Activated T-cell treated with anti-CD3 and anti-CD28 coated beads, Interleukin-2, amount 50 U/mL, for 24 hours (primary cell): ENCODE measurements at regions not wholly inside any gene's neighbourhood (a gene's known extent, or its start where the extent isn't known, plus 50 kb on each side); places are given as distances from the start of the nearest gene placed in this dataset.

Source experiments
- DNase-seq: peaks from one replicate; pipeline ENCODE4 v3.0.0-alpha.2; 2020
- H3K27ac Mint-ChIP-seq: 2 replicates; pipeline ENCODE4 v1.8.0; 2020; ENCODE audit warnings: mild to moderate bottlenecking, mixed read lengths
- H3K27me3 Mint-ChIP-seq: 2 replicates; pipeline ENCODE4 v1.8.0; 2020; ENCODE audit warnings: mixed read lengths
- H3K36me3 Mint-ChIP-seq: 2 replicates; pipeline ENCODE4 v1.8.0; 2020; ENCODE audit warnings: low read depth, mixed read lengths
- H3K4me1 Mint-ChIP-seq: 2 replicates; pipeline ENCODE4 v1.8.0; 2020; ENCODE audit warnings: low read depth, mixed read lengths
- H3K4me3 Mint-ChIP-seq: 2 replicates; pipeline ENCODE4 v1.8.0; 2020; ENCODE audit warnings: mild to moderate bottlenecking, moderate library complexity, mixed read lengths
- H3K9me3 Mint-ChIP-seq: 2 replicates; pipeline ENCODE4 v1.8.0; 2020; ENCODE audit warnings: mixed read lengths

- no peaks in the 10 kb centered on the region for H3K27me3 Mint-ChIP-seq
- H3K9me3 Mint-ChIP-seq, result no peaks in the 10 kb centered on the region
- DNase-seq, result peak; percentile 15
- H3K4me3 Mint-ChIP-seq, result no peak overlapping the region
- peaks cover 83% of the 10 kb centered on the region for H3K4me1 Mint-ChIP-seq
- H3K36me3 Mint-ChIP-seq, result no peaks in the 10 kb centered on the region
- H3K27ac Mint-ChIP-seq, result peak overlapping the region; percentile 37
Measured at GRCh38 chr2:43138441-43138840, 88.0 kb downstream of the ZFP36L2 start.

GRCh38 chr2:43136876-43137275 is 89.5 kb downstream of the ZFP36L2 start:
- H3K36me3 Mint-ChIP-seq, result no peaks in the 10 kb centered on the region
- peaks cover 84% of the 10 kb centered on the region for H3K4me1 Mint-ChIP-seq
- H3K27ac Mint-ChIP-seq, result peak overlapping the region; percentile 89
- peak; percentile 73 for DNase-seq
- H3K4me3 Mint-ChIP-seq, result peak overlapping the region; percentile 53
- H3K27me3 Mint-ChIP-seq, result no peaks in the 10 kb centered on the region
- no peaks in the 10 kb centered on the region for H3K9me3 Mint-ChIP-seq

DNA sequence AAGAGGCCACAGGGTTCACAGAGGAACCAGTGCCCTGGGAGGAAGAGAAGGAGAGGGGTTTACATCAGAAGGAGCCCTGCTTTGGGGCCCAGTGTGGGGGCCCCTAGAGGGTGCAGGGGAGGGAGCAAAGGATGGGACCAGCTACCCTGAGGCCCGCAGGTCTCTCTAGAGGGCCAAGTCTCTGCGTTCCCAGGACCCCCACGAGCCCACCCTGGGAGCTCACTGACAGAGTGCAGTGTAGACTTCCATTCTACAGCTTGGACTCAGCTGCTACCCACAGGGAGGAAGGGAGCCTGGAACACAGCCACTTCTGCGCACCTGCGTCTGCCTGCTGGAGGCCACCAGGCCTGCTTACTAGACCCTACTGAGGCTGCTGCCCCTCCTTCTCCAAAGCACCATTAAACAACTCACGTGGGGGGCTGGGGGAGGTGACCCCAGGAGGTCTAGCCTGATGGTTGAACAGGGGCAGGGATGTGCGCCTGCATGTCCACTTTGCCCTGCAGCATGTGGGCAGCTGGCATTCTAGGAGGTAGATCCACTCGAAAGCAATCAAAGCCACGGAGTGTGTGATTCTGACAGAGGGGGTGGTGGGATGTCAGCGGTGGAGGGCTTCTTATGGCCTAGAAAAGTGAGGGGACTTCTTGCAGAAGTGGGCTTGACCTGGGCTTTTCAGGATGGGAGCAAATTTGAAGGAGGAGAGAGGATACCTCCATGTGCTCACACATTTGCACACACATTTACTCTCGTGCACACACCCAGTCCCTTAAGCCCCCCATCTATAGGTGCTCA is 90.2 kb downstream of the ZFP36L2 start:
- peak; percentile 50 for DNase-seq
- peak overlapping the region; percentile 23 for H3K4me3 Mint-ChIP-seq
- no peaks in the 10 kb centered on the region for H3K27me3 Mint-ChIP-seq
- no peaks in the 10 kb centered on the region for H3K9me3 Mint-ChIP-seq
- H3K4me1 Mint-ChIP-seq, result peaks cover 88% of the 10 kb centered on the region
- H3K27ac Mint-ChIP-seq, result peak overlapping the region; percentile 89
- H3K36me3 Mint-ChIP-seq, result no peaks in the 10 kb centered on the region

- Mint-ChIP-seq H3K27me3 (no peaks in the 10 kb centered on the region), H3K4me3 (peak overlapping the region; percentile 23), H3K27ac (peak overlapping the region; percentile 89), H3K4me1 (peaks cover 93% of the 10 kb centered on the region), H3K9me3 (no peaks in the 10 kb centered on the region), H3K36me3 (no peaks in the 10 kb centered on the region)
- peak; percentile 39 for DNase-seq
Measured at GRCh38 chr2:43135583-43135982, 90.8 kb downstream of the ZFP36L2 start.

DNA sequence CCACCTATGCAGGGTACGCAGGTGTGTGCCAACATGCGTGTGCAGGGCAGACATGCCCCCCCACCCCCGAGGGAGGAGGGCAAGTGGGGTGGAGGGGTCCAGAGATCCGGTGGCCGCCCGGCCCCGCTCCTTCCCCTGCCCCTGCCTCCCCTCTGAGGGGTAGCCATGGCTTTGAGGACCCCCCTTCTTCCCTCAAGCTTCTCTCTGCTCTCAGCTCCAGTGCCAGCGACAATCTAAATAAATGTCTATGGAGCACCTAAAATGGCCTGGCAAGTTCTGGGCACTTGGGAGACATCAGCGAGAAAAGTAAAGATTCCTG is 91.9 kb downstream of the ZFP36L2 start:
- H3K36me3 Mint-ChIP-seq, result no peaks in the 10 kb centered on the region
- H3K27me3 Mint-ChIP-seq, result no peaks in the 10 kb centered on the region
- no peak for DNase-seq
- H3K4me1 Mint-ChIP-seq, result peaks cover 93% of the 10 kb centered on the region
- peak overlapping the region; percentile 87 for H3K27ac Mint-ChIP-seq
- no peaks in the 10 kb centered on the region for H3K9me3 Mint-ChIP-seq
- no peak overlapping the region for H3K4me3 Mint-ChIP-seq

DNA sequence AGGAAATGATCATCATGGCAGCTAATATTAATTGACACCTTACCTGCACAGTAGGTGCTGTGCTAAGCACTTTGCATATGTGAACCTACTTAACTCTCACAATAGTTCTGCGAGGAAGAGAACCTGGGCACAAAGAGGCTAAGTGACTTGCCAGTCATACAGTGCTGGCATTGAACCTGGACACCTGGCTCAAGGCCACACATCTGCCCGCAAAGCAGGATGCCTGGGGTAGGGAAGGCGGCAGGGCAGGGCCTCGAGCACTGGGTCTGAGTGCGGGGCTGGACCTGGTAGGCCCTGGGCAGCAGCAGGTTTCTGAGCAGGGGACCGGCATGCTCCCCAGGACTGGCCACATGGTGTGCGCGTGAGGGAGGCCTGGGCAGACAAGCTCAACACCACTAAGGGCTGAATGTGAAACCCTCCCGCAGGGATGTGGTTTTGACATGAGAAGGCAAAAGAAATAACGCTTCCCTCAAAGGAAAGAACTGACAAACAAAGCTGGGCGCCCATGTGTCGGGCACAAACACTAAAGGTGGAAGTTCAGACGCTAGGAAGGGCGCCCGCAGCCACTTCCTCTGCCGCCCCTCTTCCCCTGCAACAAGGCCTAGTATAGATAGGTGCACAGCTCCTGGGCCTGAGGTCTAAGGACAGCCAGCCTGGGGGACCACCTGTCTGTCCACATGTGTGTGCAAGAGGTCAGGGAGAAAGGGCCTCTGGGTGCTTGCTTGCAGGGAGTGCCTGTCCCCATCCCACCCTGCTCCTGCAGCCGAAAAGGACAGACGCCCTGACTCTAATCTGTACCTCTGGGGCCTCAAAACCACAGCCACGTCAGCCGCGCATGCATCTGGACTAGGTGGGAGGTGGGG is 92.5 kb downstream of the ZFP36L2 start:
- DNase-seq, result peak; percentile 77
- Mint-ChIP-seq H3K27me3 (no peaks in the 10 kb centered on the region), H3K4me3 (peak overlapping the region; percentile 41)

DNA sequence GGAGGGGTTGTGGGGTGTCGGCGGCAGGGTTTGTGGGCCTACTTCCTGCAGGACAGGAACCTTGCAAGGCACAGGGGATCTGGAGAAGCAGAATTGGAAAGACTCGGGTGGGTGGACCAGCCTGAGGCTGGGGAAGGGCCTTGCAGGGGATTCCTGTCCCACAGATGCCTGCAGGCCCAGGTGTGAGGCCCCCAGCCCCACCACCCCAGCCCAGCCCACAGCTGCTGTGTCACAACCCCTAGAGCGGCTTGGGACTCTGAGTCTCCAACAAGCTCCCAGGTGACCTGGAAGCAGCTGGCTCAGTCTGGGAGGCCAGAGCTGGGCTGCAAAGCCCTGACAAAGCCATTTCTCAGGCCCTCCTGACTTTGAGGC is 93.1 kb downstream of the ZFP36L2 start:
- Mint-ChIP-seq H3K27me3 (no peaks in the 10 kb centered on the region), H3K27ac (peak overlapping the region; percentile 87), H3K9me3 (no peaks in the 10 kb centered on the region), H3K4me3 (peak overlapping the region; percentile 41), H3K4me1 (peaks cover 95% of the 10 kb centered on the region), H3K36me3 (no peaks in the 10 kb centered on the region)
- DNase-seq, result peak; percentile 54

More for the DNA sequence above, 92.5 kb downstream of the ZFP36L2 start:
- Mint-ChIP-seq H3K4me1 (peaks cover 95% of the 10 kb centered on the region), H3K9me3 (no peaks in the 10 kb centered on the region), H3K36me3 (no peaks in the 10 kb centered on the region), H3K27ac (peak overlapping the region; percentile 87)

DNA sequence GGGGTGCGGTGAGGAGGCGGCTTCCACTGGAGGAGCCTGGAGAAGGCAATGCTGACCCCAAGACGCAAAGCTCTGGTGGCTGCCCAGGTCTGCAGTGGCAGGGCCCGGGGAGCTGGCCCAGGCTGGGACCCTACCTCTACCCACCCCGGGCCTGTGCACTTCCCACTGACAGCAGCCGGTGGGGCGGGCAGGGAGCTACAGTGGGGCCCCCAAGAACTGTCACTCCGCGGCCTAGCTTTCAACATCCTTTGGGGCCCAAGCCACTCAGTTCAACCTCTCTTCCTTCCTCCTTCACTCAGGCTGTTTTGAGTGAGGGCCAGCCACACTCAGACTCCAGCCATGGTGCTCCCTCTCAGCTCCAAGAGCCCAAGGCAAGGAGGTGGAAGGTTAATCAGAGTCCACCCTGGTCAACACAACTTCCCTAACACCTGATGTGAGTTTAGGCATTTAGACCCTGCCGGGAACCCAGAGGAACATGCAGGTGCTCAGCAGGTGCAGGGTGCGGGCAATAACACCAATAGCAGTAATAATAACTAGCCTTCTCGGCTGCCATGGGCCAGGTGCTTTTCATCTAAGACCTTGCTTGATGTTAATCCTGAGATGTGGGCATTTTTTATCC is 93.6 kb downstream of the ZFP36L2 start:
- no peaks in the 10 kb centered on the region for H3K9me3 Mint-ChIP-seq
- H3K4me1 Mint-ChIP-seq, result peaks cover 95% of the 10 kb centered on the region
- H3K4me3 Mint-ChIP-seq, result peak overlapping the region; percentile 41
- H3K27ac Mint-ChIP-seq, result peak overlapping the region; percentile 87
- H3K36me3 Mint-ChIP-seq, result no peaks in the 10 kb centered on the region
- no peaks in the 10 kb centered on the region for H3K27me3 Mint-ChIP-seq
- DNase-seq, result peak; percentile 55

- peaks cover 94% of the 10 kb centered on the region for H3K4me1 Mint-ChIP-seq
Measured at GRCh38 chr2:43131890-43132682, 94.3 kb downstream of the ZFP36L2 start.

DNA sequence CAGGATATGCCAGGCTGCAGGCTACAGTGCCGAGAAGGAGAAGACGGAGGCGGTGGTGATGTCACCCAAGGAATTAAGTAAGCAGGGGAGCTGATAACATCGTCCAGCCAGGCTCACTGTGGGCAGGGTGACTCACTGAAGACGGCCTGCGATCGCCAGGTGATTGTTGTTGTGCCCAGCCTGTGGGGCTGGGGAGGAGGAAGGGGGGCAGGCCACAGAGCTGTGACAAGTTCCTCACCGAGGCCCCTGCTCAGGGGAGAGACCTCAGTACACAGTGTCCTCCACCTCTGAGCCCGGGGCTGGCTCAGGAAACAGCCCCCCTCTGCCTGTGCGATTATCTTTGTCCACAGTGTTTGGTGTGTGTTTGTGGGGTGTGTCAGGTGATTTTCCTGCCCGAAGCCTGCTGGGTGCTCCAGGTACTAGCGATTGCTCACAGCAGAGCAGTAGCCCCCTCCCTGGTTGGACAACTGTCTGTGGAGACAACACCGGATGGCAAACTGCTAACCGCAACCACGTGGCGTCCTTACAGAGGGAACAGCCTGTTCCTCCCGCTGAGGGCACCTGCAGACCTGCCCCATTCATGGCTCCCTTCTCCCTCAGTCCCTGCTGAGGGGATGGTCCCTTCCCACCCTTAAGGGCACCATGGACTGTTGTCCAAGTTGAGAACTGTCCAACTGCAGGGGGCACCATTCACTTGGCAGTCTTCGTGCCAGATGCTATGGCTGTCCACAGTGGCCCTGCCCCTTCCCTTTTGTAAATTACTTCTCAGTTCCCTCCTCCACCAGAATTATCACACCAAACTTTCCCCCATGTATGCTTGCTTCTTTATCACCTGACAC is 95.1 kb downstream of the ZFP36L2 start:
- H3K9me3 Mint-ChIP-seq, result no peaks in the 10 kb centered on the region
- peaks cover 86% of the 10 kb centered on the region for H3K4me1 Mint-ChIP-seq
- H3K27me3 Mint-ChIP-seq, result no peaks in the 10 kb centered on the region
- no peaks in the 10 kb centered on the region for H3K36me3 Mint-ChIP-seq
- peak overlapping the region; percentile 58 for H3K27ac Mint-ChIP-seq
- DNase-seq, result peak; percentile 80
- H3K4me3 Mint-ChIP-seq, result peak overlapping the region; percentile 30

More at GRCh38 chr2:43131890-43132682, 94.3 kb downstream of the ZFP36L2 start:
- DNase-seq, result peak; percentile 50
- Mint-ChIP-seq H3K27ac (peak overlapping the region; percentile 58), H3K36me3 (no peaks in the 10 kb centered on the region), H3K4me3 (peak overlapping the region; percentile 30), H3K9me3 (no peaks in the 10 kb centered on the region), H3K27me3 (no peaks in the 10 kb centered on the region)

DNA sequence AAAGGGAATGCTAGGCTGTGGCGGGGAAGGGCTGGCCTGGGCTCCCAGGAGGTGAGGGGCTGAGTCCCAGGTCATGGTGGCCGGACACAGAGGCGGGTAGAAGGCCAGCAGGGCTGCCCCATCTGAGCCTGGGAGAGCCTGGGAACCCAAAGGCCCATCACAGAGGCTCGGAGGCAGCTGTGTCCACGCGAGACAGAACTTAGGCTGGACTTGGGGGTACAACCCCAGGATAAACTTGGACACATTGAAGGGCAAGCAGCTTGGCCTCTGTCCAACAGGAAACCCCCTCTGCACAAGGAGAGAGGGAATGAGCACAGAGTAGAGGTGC is 95.9 kb downstream of the ZFP36L2 start:
- Mint-ChIP-seq H3K36me3 (no peaks in the 10 kb centered on the region), H3K4me1 (peaks cover 84% of the 10 kb centered on the region), H3K4me3 (no peak overlapping the region), H3K27me3 (no peaks in the 10 kb centered on the region), H3K27ac (peak overlapping the region; percentile 58), H3K9me3 (no peaks in the 10 kb centered on the region)
- DNase-seq, result no peak

DNA sequence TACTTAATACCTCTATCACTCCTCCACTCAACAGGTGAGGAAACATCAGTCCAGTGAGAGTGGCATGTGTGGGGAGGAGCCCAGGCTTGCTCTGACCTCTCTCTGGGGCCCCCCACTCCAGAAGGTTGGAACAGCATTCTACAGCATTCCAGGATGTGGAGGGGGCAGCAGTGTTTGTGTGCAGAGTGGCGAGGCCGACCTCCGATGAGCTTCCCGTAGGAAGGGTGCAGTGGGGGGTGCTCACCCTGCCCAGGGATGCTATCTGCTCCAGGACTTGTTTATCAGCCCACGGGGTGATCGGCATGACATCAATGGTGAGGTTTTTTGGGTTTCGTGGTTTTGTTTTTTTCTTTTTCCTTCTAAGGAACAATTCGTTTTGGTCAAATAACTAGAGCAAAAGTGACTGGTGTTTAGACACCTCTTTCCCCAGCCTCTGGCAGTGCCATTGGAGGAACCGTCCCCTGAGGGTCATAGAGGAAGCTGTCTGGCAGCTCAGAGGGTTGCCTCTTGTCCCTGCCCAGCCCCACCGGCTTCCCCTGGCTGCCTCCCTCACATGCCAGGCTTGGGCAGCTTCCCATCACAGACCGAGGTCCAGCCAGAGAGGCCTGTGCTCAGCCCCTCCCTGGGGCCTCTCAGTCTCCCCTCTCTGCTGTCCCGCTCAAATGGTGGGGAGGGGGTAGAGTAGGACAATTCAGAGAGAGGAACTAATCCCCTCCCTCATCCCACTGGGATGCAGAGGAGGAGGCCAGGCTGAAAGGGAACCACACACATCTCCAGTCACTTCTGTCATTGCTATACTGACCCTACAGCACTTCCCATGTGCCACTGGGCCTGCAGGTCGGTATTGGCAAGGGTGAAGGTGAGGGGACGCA is 96.5 kb downstream of the ZFP36L2 start:
- Mint-ChIP-seq H3K27me3 (no peaks in the 10 kb centered on the region), H3K27ac (peak overlapping the region; percentile 58), H3K4me1 (peaks cover 78% of the 10 kb centered on the region), H3K4me3 (no peak overlapping the region), H3K36me3 (no peaks in the 10 kb centered on the region), H3K9me3 (no peaks in the 10 kb centered on the region)
- peak; percentile 40 for DNase-seq

- H3K36me3 Mint-ChIP-seq, result no peaks in the 10 kb centered on the region
- DNase-seq, result no peak
- no peak overlapping the region for H3K4me3 Mint-ChIP-seq
- H3K9me3 Mint-ChIP-seq, result no peaks in the 10 kb centered on the region
- no peaks in the 10 kb centered on the region for H3K27me3 Mint-ChIP-seq
- peak overlapping the region; percentile 8 for H3K27ac Mint-ChIP-seq
- peaks cover 78% of the 10 kb centered on the region for H3K4me1 Mint-ChIP-seq
Measured at GRCh38 chr2:43128559-43128955, 97.8 kb downstream of the ZFP36L2 start.
